Spleen (tissue), 11 donors: ENCODE measurements at regions not wholly inside any gene's neighbourhood (a gene's known extent, or its start where the extent isn't known, plus 50 kb on each side); places are given as distances from the start of the nearest gene placed in this dataset.

Experiments used
- DNase-seq: peaks from one replicate; pipeline ENCODE4 v3.0.0-alpha.2; 2020
- H3K27ac ChIP-seq, 8 donors: fragments of 200-600 bp; sonication (generic) in 7 of 8; 1 replicate in 4 of 8; 2 replicates in 4 of 8; pipeline versions ENCODE4 v1.5.0 to v1.8.0; 2016 to 2021; ENCODE audit warnings: inconsistent platforms in 4 of 8, mild to moderate bottlenecking in 4 of 8, moderate library complexity in 1 of 8
- H3K27me3 ChIP-seq, 7 donors: fragments of 200-600 bp; sonication (generic) in 6 of 7; replicated peaks in 1 of 7; 1 replicate in 4 of 7; 2 replicates in 3 of 7; pipeline versions ENCODE4 v1.5.0 to v1.8.0; 2016 to 2021; ENCODE audit warnings: inconsistent platforms in 3 of 7, mild to moderate bottlenecking in 1 of 7
- H3K36me3 ChIP-seq, 6 donors: fragments of 200-600 bp; sonication (generic) in 5 of 6; 1 replicate in 4 of 6; 2 replicates in 2 of 6; pipeline versions ENCODE4 v1.5.0 to v1.8.0; 2016 to 2021; ENCODE audit warnings: inconsistent platforms in 2 of 6
- H3K4me1 ChIP-seq, 6 donors: fragments of 200-600 bp; sonication (generic) in 5 of 6; 1 replicate in 3 of 6; 2 replicates in 3 of 6; pipeline versions ENCODE4 v1.5.0 to v1.8.0; 2016 to 2021; ENCODE audit warnings: inconsistent platforms in 3 of 6
- H3K4me3 ChIP-seq, 8 donors: fragments of 200-600 bp; sonication (generic) in 7 of 8; 1 replicate in 4 of 8; 2 replicates in 4 of 8; pipeline versions ENCODE4 v1.5.0 to v1.8.0; 2016 to 2021; ENCODE audit warnings: inconsistent platforms in 4 of 8, mild to moderate bottlenecking in 4 of 8, moderate library complexity in 2 of 8
- H3K9me3 ChIP-seq, 8 donors: fragments of 200-600 bp; sonication (generic) in 7 of 8; 1 replicate in 4 of 8; 2 replicates in 4 of 8; pipeline versions ENCODE4 v1.5.0 to v1.8.0; 2016 to 2021; ENCODE audit warnings: inconsistent platforms in 4 of 8
- POLR2A ChIP-seq, 3 donors: fragments of 450-650 bp; IDR thresholded peaks; one replicate each; pipeline ENCODE4 v1.5.1; 2017; ENCODE audit warnings: antibody characterized with exemption in 3 of 3, mild to moderate bottlenecking in 1 of 3
- POLR2AphosphoS5 ChIP-seq, 3 donors: sonication (generic); formaldehyde crosslinking; IDR thresholded peaks; one replicate each; pipeline ENCODE4 v1.5.1; 2017; ENCODE audit warnings: antibody characterized with exemption in 3 of 3
- WGBS, 5 donors: extraction: QIAGEN DNeasy Blood & Tissue Kit in 3 of 5; methylation state at CpG; one replicate each; pipeline versions ENCODE4 v1.1.5 to v1.1.7; 2013 to 2018; 5-methylcytosine and 5-hydroxymethylcytosine counted together
- intact Hi-C: fragments of 100-400 bp; cut with DNase I; formaldehyde crosslinking; loops from one replicate; pipeline ENCODE4 v1.15.0; 2023; ENCODE audit warnings: low total_unique reads
- TF ChIP-seq, protein P1 (sequence below), 11 experiments: fragments of 200-600 bp in 7 of 11; fragments of 450-650 bp in 4 of 11; sonication (generic) in 4 of 11; IDR thresholded peaks in 8 of 11; conservative IDR thresholded peaks in 3 of 11; 1 replicate in 7 of 11; 2 replicates in 4 of 11; pipeline versions ENCODE4 v1.4.0 to v1.8.0; 2016 to 2021; ENCODE audit warnings: antibody characterized with exemption in 11 of 11, inconsistent platforms in 4 of 11, mild to moderate bottlenecking in 1 of 11
- donor health status: healthy with polysubstance abuse.
- donor health status: DM: no; HTN: no; CAD: no; lungs with moderate emphysema.
- donor health status: DM: no; HTN: no; CAD: no.
- donor health status: Bipolar disorder and iron deficiency.
- donor health status: healthy.
- donor health status: DM: no; HTN: no; CAD: no.
- donor health status: DM: yes; HTN: yes; CAD: no.

GRCh38 chr6:147892476-147892875 lies 384.0 kb downstream of the SAMD5 start:
- no peaks in the 10 kb centered on the region for H3K36me3 ChIP-seq
- WGBS, 5 donors = 77 to 89% (median 85%) methylated on average over 3 of the region's 3 CpGs
- DNase-seq = no peak
- TF ChIP-seq, protein P1, sequence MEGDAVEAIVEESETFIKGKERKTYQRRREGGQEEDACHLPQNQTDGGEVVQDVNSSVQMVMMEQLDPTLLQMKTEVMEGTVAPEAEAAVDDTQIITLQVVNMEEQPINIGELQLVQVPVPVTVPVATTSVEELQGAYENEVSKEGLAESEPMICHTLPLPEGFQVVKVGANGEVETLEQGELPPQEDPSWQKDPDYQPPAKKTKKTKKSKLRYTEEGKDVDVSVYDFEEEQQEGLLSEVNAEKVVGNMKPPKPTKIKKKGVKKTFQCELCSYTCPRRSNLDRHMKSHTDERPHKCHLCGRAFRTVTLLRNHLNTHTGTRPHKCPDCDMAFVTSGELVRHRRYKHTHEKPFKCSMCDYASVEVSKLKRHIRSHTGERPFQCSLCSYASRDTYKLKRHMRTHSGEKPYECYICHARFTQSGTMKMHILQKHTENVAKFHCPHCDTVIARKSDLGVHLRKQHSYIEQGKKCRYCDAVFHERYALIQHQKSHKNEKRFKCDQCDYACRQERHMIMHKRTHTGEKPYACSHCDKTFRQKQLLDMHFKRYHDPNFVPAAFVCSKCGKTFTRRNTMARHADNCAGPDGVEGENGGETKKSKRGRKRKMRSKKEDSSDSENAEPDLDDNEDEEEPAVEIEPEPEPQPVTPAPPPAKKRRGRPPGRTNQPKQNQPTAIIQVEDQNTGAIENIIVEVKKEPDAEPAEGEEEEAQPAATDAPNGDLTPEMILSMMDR (IDR thresholded peaks at IDR 0.05 in 8 of 11, conservative IDR thresholded peaks at IDR 0.05 in 3 of 11) = no peak
- TF ChIP-seq POLR2A (IDR thresholded peaks at IDR 0.05) (no peak), POLR2AphosphoS5 (IDR thresholded peaks at IDR 0.05) (no peak)
- no peaks in the 10 kb centered on the region for H3K4me1 ChIP-seq
- no peak overlapping the region for H3K27ac ChIP-seq
- no peaks in the 10 kb centered on the region for H3K27me3 ChIP-seq
- no peak overlapping the region for H3K4me3 ChIP-seq
- intact Hi-C loops = no loop called here
- peaks cover 0 to 8% (median under 1%) of the 10 kb centered on the region in 8 donors for H3K9me3 ChIP-seq

GRCh38 chr6:147895272-147895671 lies 386.8 kb downstream of the SAMD5 start:
- WGBS, 5 donors = 84 to 93% (median 87%) methylated on average over 4 of the region's 4 CpGs
- no peaks in the 10 kb centered on the region for H3K9me3 ChIP-seq
- intact Hi-C loops = no loop called here
- H3K36me3 ChIP-seq = no peaks in the 10 kb centered on the region
- H3K4me3 ChIP-seq = no peak overlapping the region
- no peak overlapping the region for H3K27ac ChIP-seq
- TF ChIP-seq, protein P1 (IDR thresholded peaks at IDR 0.05 in 8 of 11, conservative IDR thresholded peaks at IDR 0.05 in 3 of 11) = no peak
- TF ChIP-seq POLR2AphosphoS5 (IDR thresholded peaks at IDR 0.05) (no peak), POLR2A (IDR thresholded peaks at IDR 0.05) (no peak)
- H3K4me1 ChIP-seq = no peaks in the 10 kb centered on the region
- DNase-seq = no peak
- H3K27me3 ChIP-seq = no peaks in the 10 kb centered on the region

DNA sequence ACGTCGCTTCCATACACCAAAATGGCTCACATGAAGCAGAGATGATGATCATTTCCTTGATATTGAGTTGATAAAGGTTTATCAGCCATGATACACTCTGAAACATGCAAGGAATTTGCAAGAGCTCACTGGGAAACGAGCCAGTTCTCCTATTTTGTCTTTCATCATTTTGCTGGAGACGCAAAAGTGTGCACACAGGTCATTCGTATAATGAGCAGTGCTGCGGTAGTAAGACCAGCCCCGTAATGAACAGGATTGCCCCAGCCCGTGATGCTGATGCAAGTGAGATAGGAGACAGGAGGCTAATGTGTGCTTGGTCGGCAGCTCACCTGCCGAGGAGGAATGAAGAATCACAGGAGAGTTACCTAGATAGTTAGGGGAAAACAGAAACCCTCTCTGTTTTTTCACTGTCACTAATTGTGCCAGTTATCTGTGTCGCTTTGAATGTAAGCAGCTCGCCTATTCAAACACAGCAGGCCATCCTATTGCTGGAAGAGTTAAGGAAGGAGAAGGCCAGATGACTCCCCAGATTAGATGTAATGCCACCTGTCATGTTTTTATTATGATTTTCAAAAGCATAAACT lies 391.8 kb downstream of the SAMD5 start:
- H3K9me3 ChIP-seq = no peaks in the 10 kb centered on the region
- H3K27me3 ChIP-seq = no peaks in the 10 kb centered on the region
- no peaks in the 10 kb centered on the region for H3K4me1 ChIP-seq
- no peaks in the 10 kb centered on the region for H3K36me3 ChIP-seq
- 84 to 93% (median 89%) methylated on average over 12 of the region's 12 CpGs for WGBS, 5 donors
- no peak overlapping the region for H3K4me3 ChIP-seq
- DNase-seq = no peak
- no peak overlapping the region for H3K27ac ChIP-seq
- TF ChIP-seq, protein P1 (IDR thresholded peaks at IDR 0.05 in 8 of 11, conservative IDR thresholded peaks at IDR 0.05 in 3 of 11) = no peak
- no peak for TF ChIP-seq POLR2A (IDR thresholded peaks at IDR 0.05)
- TF ChIP-seq POLR2AphosphoS5 (IDR thresholded peaks at IDR 0.05) = no peak
- intact Hi-C loops = no loop called here

DNA sequence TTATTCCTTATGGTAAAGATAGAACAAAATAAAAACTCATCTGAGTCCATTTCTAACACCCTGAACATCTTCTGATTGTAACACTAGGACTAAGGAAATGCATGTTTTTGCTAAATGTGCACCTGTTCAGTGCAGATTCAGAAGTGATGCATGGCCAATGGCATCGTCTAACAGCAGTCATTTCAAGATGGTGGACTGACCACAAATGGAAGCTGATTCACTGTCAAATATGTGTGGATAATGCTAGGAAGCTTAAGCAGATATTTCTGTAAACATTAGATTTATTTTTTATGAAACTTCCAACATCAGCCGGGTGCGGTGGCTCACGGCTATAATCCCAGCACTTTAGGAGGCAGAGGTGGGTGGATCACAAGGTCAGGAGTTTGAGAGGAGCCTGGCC lies 394.8 kb downstream of the SAMD5 start:
- Histone ChIP-seq H3K9me3 (no peaks in the 10 kb centered on the region), H3K4me1 (no peaks in the 10 kb centered on the region), H3K36me3 (no peaks in the 10 kb centered on the region), H3K27me3 (no peaks in the 10 kb centered on the region), H3K4me3 (no peak overlapping the region), H3K27ac (no peak overlapping the region)
- intact Hi-C loops = no loop called here
- TF ChIP-seq, protein P1 (IDR thresholded peaks at IDR 0.05 in 8 of 11, conservative IDR thresholded peaks at IDR 0.05 in 3 of 11) = no peak
- TF ChIP-seq POLR2AphosphoS5 (IDR thresholded peaks at IDR 0.05) = no peak
- TF ChIP-seq POLR2A (IDR thresholded peaks at IDR 0.05) = no peak
- 86 to 96% (median 93%) methylated on average over 4 of the region's 4 CpGs for WGBS, 5 donors
- no peak for DNase-seq
